ENCODE measurements at regions not wholly inside any gene's neighbourhood (a gene's known extent, or its start where the extent isn't known, plus 50 kb on each side); places are given as distances from the start of the nearest gene placed in this dataset.

- DNase-seq (ENCODE audit: low read depth, low spot score), result no peak
Observed at GRCh38 chr3:107285197-107285596, 92.0 kb upstream of the CCDC54 start.

DNA sequence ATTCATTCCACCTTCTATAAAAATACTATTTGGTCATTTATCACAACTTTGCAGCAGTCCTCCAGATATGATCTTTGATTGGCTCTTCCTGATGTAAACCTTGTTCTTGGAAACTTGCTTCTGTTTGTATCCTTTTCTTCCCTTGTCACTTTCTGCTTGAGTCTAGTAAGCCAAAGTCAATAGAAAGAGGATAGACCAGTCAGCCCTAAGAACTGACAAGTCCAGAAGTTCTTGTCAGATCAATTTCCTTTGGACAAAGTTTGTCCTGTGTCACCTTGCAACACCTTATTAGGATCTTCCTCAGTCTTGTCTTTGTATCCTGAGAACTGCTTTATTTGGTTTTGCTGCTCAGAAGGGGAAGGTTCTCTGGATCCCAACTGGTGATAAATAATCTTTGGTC is 87.9 kb upstream of the CCDC54 start:
- no peak for DNase-seq (ENCODE audit: low read depth, low spot score)

DNA sequence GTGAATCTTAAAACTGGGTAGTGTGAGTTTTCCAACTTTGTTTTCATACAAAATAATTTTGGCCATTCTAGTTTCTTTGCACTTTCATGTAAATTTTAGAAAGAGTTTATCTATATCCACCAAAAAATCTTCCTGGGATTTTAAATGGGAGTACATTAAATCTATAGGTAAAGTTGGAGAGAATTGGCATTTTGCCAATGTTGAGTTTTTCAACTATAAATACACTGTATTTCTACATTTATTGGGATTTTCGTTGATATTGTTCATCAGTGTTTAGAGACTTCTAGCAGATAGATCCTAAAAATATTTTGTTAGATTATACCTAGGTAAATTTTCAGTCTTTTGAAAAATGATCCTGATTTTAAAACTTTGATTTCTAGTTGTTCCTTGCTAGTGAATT is 83.1 kb upstream of the CCDC54 start:
- DNase-seq (ENCODE audit: low read depth, low spot score), result no peak

DNA sequence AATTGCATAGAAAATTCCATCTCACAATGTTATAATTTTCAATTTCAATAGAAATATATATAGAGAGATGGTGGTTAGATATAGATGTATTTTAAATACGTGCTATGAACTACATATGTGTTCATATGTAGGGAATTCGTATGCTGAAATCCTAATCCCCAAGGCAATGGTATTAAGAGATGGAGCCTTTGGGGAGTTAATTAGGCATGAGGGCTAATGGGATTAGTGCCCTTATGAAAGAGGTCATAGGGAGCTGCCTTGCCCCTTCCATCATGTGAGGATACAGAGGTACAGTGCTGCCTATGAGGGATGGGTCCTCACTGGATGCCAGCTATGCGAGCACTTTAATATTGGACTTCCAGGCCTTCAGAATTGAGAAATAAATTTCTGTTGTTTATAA is 79.6 kb upstream of the CCDC54 start:
- DNase-seq (ENCODE audit: low read depth, low spot score), result no peak

- DNase-seq (ENCODE audit: low read depth, low spot score), result no peak
Observed at GRCh38 chr3:107307205-107307604, 70.0 kb upstream of the CCDC54 start.

- DNase-seq (ENCODE audit: low read depth, low spot score), result no peak
Observed at GRCh38 chr3:107308716-107309115, 68.5 kb upstream of the CCDC54 start.

GRCh38 chr3:107309312-107309711 is 67.9 kb upstream of the CCDC54 start:
- DNase-seq (ENCODE audit: low read depth, low spot score), result no peak

GRCh38 chr3:107313711-107314110 is 63.5 kb upstream of the CCDC54 start:
- DNase-seq (ENCODE audit: low read depth, low spot score), result no peak

DNA sequence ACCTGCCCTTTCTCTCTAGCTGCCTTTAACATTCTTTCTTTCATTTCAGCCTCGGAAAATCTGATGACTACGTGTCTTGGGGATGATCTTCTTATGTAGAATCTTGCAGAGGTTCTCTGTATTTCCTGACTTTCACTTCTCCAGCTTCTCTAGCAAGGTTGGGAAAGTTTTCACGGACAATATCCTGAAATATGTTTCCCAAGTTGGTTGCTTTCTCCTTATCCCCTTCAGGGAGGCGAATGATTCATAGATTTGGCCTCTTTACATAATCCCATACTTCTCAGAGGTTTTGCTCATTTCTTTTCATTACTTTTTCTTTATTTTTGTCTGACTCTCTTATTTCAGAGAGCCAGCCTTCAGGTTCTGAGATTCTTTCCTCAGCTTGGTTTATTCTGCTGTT is 62.1 kb upstream of the CCDC54 start:
- DNase-seq (ENCODE audit: low read depth, low spot score), result no peak

GRCh38 chr3:107323723-107324122 is 53.5 kb upstream of the CCDC54 start:
- no peak for DNase-seq (ENCODE audit: low read depth, low spot score)

DNA sequence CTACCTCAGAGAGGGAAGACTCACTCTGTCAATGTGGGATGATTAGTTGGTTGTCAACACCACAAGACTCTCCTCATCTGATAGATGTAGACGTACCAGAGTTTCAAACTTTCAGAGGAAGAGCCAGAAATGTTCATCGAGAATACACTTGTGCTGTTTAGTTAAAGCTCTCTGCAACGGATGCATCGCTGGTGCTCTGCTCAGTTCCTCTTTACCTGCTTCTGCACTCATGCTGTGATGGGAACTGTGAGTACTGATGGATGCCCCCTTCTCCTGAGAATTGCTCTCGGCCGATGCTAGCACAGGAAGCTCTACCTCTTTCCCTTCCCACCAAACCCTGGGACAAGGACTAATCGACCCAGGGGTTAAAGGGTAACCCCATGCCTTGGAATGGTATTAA is 51.8 kb upstream of the CCDC54 start:
- DNase-seq (ENCODE audit: low read depth, low spot score), result no peak

Measured in pulmonary artery endothelial cell (primary cell).